Fibroblast of the conjunctiva (primary cell): ENCODE measurements at regions not wholly inside any gene's neighbourhood (a gene's known extent, or its start where the extent isn't known, plus 50 kb on each side); places are given as distances from the start of the nearest gene placed in this dataset.

ENCODE experiments used
- DNase-seq: peaks from one replicate; pipeline ENCODE4 v3.0.0-alpha.2; 2010; ENCODE audit warnings: low read depth

- no peak for DNase-seq
Measured at GRCh38 chr18:43482136-43482535, 204.8 kb upstream of the SYT4 start.

- DNase-seq = no peak
Measured at GRCh38 chr18:43482600-43482999, 205.3 kb upstream of the SYT4 start.

- no peak for DNase-seq
Measured at GRCh38 chr18:43484710-43485109, 207.4 kb upstream of the SYT4 start.

- no peak for DNase-seq
Measured at GRCh38 chr18:43485545-43485963, 208.3 kb upstream of the SYT4 start.

- DNase-seq = no peak
Measured at GRCh38 chr18:43486462-43486861, 209.2 kb upstream of the SYT4 start.

GRCh38 chr18:43501099-43501498 is 223.8 kb upstream of the SYT4 start:
- DNase-seq = no peak

- no peak for DNase-seq
Measured at GRCh38 chr18:43506935-43507334, 229.6 kb upstream of the SYT4 start.

- DNase-seq = no peak
Measured at GRCh38 chr18:43507842-43508481, 230.7 kb upstream of the SYT4 start.

GRCh38 chr18:43514747-43515146 is 237.5 kb upstream of the SYT4 start:
- no peak for DNase-seq

GRCh38 chr18:43515481-43515880 is 238.2 kb upstream of the SYT4 start:
- DNase-seq = no peak

- no peak for DNase-seq
Measured at GRCh38 chr18:43524260-43524659, 247.0 kb upstream of the SYT4 start.

- DNase-seq = no peak
Measured at GRCh38 chr18:43525169-43525568, 247.9 kb upstream of the SYT4 start.

- no peak for DNase-seq
Measured at GRCh38 chr18:43526426-43527145, 249.3 kb upstream of the SYT4 start.

- DNase-seq = no peak
Measured at GRCh38 chr18:43531438-43531837, 254.1 kb upstream of the SYT4 start.

GRCh38 chr18:43533371-43533770 is 256.1 kb upstream of the SYT4 start:
- DNase-seq = no peak

- peak; percentile 6 for DNase-seq
Measured at GRCh38 chr18:43534511-43534910, 257.2 kb upstream of the SYT4 start.

GRCh38 chr18:43539862-43540261 is 262.6 kb upstream of the SYT4 start:
- no peak for DNase-seq

- no peak for DNase-seq
Measured at GRCh38 chr18:43542016-43542415, 264.7 kb upstream of the SYT4 start.

GRCh38 chr18:43543236-43543635 is 265.9 kb upstream of the SYT4 start:
- DNase-seq = no peak

GRCh38 chr18:43547456-43547855 is 270.2 kb upstream of the SYT4 start:
- no peak for DNase-seq

- no peak for DNase-seq
Measured at GRCh38 chr18:43559507-43559906, 282.2 kb upstream of the SYT4 start.

GRCh38 chr18:43563780-43564179 is 286.5 kb upstream of the SYT4 start:
- DNase-seq = peak; percentile 48

- DNase-seq = no peak
Measured at GRCh38 chr18:43570593-43570992, 293.3 kb upstream of the SYT4 start.
